HG02852 (cell line): ENCODE measurements at regions not wholly inside any gene's neighbourhood (a gene's known extent, or its start where the extent isn't known, plus 50 kb on each side); places are given as distances from the start of the nearest gene placed in this dataset.
"Not testable (repeated sequence)": the region's sequence is repeated elsewhere in the genome, so short reads cannot be mapped to it uniquely, and the experiment has no call there.

ENCODE experiments used
- ATAC-seq: cut with Tn5 transposase; IDR thresholded peaks from one replicate; pipeline ENCODE4 v1.9.1; 2021; ENCODE audit warnings: mild to moderate bottlenecking, moderate library complexity; ENCODE audit not compliant: unreplicated experiment

- ATAC-seq: peak; percentile 82
These were observed 56.3 kb upstream of the CD93 start for GRCh38 chr20:23142162-23143050.

DNA sequence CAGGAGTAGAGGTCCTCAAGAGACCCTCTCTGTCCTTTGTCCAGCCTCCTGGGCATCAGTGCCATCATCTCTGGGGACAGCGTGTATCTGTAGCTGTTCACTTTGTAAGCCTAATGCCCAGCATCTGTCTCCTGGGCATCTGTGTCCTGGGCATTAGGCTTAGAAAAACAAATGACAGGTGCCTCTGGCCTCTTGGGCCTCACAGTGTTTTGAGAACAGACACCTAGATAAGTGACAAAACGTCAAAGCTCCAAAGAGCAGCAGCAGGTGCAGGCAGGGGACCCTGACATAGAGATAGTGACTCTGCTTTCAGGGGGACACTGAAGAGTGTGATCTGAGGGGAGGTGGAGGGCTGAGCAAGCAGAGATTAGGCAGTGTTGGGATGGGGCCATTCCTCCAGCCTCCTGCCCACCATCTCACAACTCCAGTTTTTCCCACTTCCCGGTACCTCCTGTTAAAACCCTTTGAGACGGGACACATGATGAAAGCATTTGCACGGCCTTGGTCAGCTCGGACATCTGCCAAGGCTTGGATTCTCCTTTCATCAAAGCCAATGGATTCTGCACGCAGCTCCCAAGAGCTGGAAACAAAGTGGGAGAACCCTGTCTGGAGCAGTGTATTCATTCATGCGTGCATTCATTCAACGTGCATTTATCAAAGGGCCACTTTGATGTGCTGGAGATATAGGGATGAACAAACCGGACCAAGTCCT is 55.5 kb upstream of the CD93 start:
- ATAC-seq: no peak

DNA sequence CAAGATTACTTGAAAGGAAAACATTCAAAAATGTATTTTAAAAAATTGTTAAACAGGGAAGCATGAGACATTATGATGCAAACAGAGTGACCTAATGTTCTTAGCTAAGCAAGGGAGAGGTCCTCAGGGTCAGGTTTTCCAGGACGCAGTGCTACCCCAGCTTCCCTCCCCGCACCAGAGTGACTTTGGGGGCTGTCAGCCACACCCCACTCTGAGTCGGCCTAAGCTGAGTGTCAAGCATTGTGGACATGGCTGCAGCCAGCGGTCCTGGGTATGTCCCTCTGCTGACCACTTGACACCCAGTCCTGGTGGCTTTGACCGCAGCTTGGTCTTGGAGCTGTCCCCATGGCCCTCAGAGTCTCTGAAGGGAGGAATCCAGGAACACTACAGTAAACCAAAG is 54.9 kb upstream of the CD93 start:
- ATAC-seq: no peak

GRCh38 chr20:23139984-23140383 is 53.9 kb upstream of the CD93 start:
- ATAC-seq: not testable (repeated sequence)

GRCh38 chr20:23139524-23139923 is 53.4 kb upstream of the CD93 start:
- ATAC-seq: no peak

DNA sequence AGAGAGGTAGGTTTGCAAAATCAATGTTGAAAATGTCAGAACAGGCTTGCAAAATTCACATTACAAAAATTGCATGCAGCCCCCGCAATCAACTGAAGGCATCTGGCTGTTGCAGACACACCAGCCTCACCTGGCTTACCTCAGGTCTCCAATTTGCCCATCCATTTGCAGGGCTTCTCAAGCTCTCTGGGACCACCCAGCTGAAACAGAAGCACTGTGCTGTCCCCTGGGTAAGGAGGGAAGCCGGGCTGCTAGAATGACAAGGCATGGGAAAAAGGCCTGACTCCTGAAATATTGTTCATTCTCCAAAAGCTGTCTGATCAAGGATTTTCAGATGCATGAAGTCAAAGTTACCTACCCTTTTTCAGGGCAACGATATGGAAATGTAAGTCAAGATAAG is 52.6 kb upstream of the CD93 start:
- ATAC-seq: no peak

GRCh38 chr20:23138226-23138625 is 52.1 kb upstream of the CD93 start:
- no peak for ATAC-seq

DNA sequence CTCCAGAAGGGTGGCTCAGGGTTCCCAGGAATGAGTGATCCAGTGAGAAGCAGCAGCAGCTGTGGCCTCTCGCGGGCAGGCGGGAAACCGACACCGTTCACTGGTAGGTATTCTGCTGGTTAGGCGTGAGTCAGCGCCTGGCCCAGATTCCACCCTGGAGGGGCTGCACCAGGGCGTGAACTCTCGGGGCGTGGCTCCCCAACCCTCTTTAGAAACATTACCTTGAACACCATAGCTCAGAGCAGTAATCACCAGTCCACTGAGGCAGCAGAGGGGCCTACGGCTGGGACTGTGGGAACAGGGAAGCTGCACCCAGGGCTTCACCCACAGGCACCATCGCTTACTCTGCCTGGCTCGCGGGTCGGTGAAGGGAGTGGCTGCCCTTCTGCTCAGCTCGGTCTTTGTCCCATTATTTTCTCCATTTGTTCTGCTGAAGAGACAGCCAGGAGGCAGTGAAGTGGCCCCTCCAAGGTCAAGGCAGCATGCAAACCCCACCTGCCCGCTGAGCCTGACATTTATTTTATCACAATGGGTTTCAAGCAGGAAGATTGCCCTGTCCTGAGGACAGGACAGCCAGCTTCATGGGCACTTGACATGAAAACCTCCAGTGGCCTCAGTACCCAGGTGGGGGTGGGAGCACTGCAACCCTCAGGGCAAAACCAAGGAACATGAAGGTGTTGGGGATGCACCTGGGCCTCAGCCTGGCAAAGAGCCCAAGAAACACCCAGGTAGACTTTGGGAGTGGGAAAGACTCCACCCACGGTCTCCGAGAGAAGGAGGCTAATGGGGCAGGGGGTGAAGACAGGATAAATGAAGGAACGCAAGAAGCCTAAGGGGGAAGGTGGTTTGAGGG is 51.0 kb upstream of the CD93 start:
- ATAC-seq: no peak

- no peak for ATAC-seq
These were observed 49.6 kb upstream of the CD93 start for GRCh38 chr20:23135449-23136420.
